Mucosa of descending colon (tissue), 3 donors: ENCODE measurements at regions not wholly inside any gene's neighbourhood (a gene's known extent, or its start where the extent isn't known, plus 50 kb on each side); places are given as distances from the start of the nearest gene placed in this dataset.

Experiments
- ATAC-seq: fragments of 200-7000 bp; cut with Tn5 transposase; one replicate; pipeline ENCODE4 v1.9.1; 2020; ENCODE audit warnings: mild to moderate bottlenecking, moderate library complexity
- DNase-seq, 3 donors: peaks; one replicate each; pipeline ENCODE4 v3.0.0-alpha.2; 2020
- H3K36me3 ChIP-seq: fragments of 200-600 bp; one replicate; pipeline ENCODE4 v1.8.0; 2021; ENCODE audit warnings: low read depth, mild to moderate bottlenecking
- H3K4me1 ChIP-seq: fragments of 200-600 bp; one replicate; pipeline ENCODE4 v1.8.0; 2021; ENCODE audit warnings: low read depth, mild to moderate bottlenecking
- H3K4me3 ChIP-seq: fragments of 200-600 bp; one replicate; pipeline ENCODE4 v1.8.0; 2021; ENCODE audit warnings: mild to moderate bottlenecking
- H3K9me3 ChIP-seq: fragments of 200-600 bp; one replicate; pipeline ENCODE4 v1.8.0; 2021; ENCODE audit warnings: mild to moderate bottlenecking
- CTCF ChIP-seq: fragments of 200-600 bp; IDR thresholded peaks from one replicate; pipeline ENCODE4 v1.8.0; 2022; ENCODE audit warnings: antibody characterized with exemption, mild to moderate bottlenecking
- intact Hi-C, 2 donors: fragments of 100-400 bp; cut with DNase I in 1 of 2; cut with micrococcal nuclease in 1 of 2; formaldehyde crosslinking; loops; one replicate each; pipeline versions ENCODE4 v1.11.0 to v1.11.1; 2022; cut with DNase I, micrococcal nuclease
- donor health status: DM: no; HTN: no; CAD: no; lungs with moderate emphysema.
- donor health status: DM: no; HTN: no; CAD: no.
- donor health status: DM: no; HTN: yes; CAD: no.

DNA sequence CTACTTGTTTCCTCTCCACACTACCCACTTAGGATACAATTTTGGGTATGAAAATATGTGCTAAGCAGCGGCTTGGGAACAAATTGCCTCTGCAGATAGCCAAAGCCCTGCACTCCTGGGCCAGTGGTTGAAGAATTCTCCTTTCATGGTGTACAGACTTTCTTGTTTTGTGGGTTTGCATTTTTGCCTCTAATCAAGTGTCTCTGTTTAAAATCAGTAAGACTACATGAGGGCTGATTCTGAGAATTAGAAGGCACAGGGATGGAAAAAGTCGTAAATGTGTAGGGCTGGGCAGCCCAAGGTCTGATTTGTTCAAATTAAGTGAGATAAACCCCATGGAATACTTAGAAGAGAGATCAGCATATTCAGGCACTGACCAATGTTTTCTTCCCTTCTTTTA, 103.7 kb upstream of the CD180 start:
- intact Hi-C loops = no loop called here
- TF ChIP-seq CTCF = no peak
- no peaks in the 10 kb centered on the region for H3K9me3 ChIP-seq
- no peaks in the 10 kb centered on the region for H3K36me3 ChIP-seq
- no peak for DNase-seq
- no peak for ATAC-seq
- H3K4me1 ChIP-seq = no peaks in the 10 kb centered on the region
- no peak overlapping the region for H3K4me3 ChIP-seq

DNA sequence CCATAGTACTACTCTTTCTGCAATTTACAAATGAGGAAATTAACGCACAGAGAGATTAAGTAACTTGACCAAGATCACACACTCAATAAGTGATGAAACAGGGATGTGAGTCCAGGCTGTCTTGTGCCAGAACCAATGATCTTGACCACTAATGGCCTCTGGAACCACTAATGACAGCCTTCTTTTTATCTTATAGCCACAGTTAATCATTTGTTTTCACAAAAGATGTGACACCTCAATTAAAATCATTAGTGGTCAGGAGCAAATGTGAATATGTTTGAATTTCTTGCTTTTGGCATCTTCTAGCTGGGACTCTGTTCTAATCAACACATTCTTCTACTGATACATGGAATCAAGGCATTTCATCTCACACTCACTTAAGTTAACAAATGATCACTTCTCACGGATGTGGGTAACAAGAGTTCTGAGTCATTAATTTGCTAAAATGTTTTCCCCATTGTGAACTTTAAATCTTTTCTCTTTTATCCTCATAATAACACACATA, 102.7 kb upstream of the CD180 start:
- Histone ChIP-seq H3K4me1 (no peaks in the 10 kb centered on the region), H3K36me3 (no peaks in the 10 kb centered on the region), H3K4me3 (no peak overlapping the region), H3K9me3 (no peaks in the 10 kb centered on the region)
- intact Hi-C loops = no loop called here
- no peak for ATAC-seq
- no peak for TF ChIP-seq CTCF
- DNase-seq = no peak

GRCh38 chr5:67297802-67298532, 101.4 kb upstream of the CD180 start:
- TF ChIP-seq CTCF = no peak
- Histone ChIP-seq H3K9me3 (no peaks in the 10 kb centered on the region), H3K36me3 (no peaks in the 10 kb centered on the region), H3K4me3 (no peak overlapping the region), H3K4me1 (no peaks in the 10 kb centered on the region)
- DNase-seq = no peak
- intact Hi-C loops = no loop called here
- ATAC-seq = no peak

GRCh38 chr5:67297376-67297775, 100.8 kb upstream of the CD180 start:
- ATAC-seq (no peak), DNase-seq (no peak)
- Histone ChIP-seq H3K36me3 (no peaks in the 10 kb centered on the region), H3K9me3 (no peaks in the 10 kb centered on the region), H3K4me3 (no peak overlapping the region), H3K4me1 (no peaks in the 10 kb centered on the region)
- intact Hi-C loops = no loop called here
- TF ChIP-seq CTCF = no peak

DNA sequence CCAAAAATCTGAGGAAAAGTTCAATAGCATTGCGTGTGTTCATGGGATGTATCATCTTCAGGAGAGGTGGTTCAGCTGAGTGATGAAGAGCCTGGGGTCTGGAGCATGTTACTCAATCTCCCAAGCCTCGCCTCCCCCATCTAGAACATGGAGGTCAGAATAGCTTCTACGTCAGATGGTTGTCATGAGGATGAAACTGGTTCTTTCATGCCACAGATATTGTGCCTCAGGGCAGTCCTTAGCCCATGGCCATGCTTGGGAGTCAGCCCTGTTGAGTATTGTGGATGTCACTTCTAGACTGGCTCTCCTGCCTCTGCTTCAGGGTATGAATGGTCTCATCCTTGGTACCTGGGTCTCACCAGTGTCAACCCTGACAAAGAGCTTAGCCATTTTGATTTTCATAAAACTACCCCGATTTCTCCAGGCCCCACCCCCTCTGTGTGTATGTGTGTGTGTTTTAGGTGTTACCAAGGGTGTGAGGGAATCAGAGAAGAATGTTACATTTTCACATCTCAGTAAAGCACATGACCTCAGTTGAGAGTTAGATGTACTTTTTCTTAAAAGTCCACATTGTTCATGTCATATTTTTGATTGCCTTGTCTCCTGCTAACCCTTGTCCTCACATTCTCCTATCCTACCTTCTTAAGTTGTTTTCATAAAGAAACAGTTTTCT, 97.8 kb upstream of the CD180 start:
- intact Hi-C loops = no loop called here
- ATAC-seq = no peak
- Histone ChIP-seq H3K4me1 (no peaks in the 10 kb centered on the region), H3K9me3 (no peaks in the 10 kb centered on the region), H3K36me3 (no peaks in the 10 kb centered on the region), H3K4me3 (no peak overlapping the region)
- DNase-seq = no peak
- TF ChIP-seq CTCF = no peak
